OCI-LY3 (cell line): ENCODE measurements at regions not wholly inside any gene's neighbourhood (a gene's known extent, or its start where the extent isn't known, plus 50 kb on each side); places are given as distances from the start of the nearest gene placed in this dataset.

Source experiments
- H2AFZ ChIP-seq: fragments of 200-600, 300-600 bp; shearing (Covaris generic); 2 replicates; pipeline ENCODE4 v1.6.0; 2014; ENCODE audit warnings: antibody characterized with exemption, low read depth, low read length
- H3K27ac ChIP-seq: fragments of 200-600, 300-600 bp; sonication (generic); 2 replicates; pipeline ENCODE4 v1.5.1; 2014; ENCODE audit warnings: mild to moderate bottlenecking, low read length, moderate library complexity, mixed read lengths
- H3K27me3 ChIP-seq: fragments of 200-600, 300-600 bp; sonication (generic); 2 replicates; pipeline ENCODE4 v1.6.1; 2014; ENCODE audit warnings: low read depth, low read length, mixed read lengths
- H3K36me3 ChIP-seq: fragments of 200-600, 300-600 bp; sonication (generic); replicated peaks from 2 replicates; pipeline ENCODE3; 2014; ENCODE audit warnings: low read depth, low read length, mixed read lengths
- H3K4me1 ChIP-seq: fragments of 300-600, 200-600 bp; sonication (generic); 2 replicates; pipeline ENCODE4 v1.6.1; 2014; ENCODE audit warnings: low read length, mixed read lengths
- H3K4me2 ChIP-seq: fragments of 200-600, 300-600 bp; sonication (generic); 2 replicates; pipeline ENCODE4 v1.6.1; 2014; ENCODE audit warnings: low read length, mixed read lengths
- H3K4me3 ChIP-seq: fragments of 300-600, 200-600 bp; sonication (generic); 2 replicates; pipeline ENCODE4 v1.5.1; 2014; ENCODE audit warnings: antibody characterized with exemption, mild to moderate bottlenecking, low read length, moderate library complexity
- H3K79me2 ChIP-seq: fragments of 300-600, 200-600 bp; shearing (Covaris generic); 2 replicates; pipeline ENCODE4 v1.6.1; 2014; ENCODE audit warnings: mild to moderate bottlenecking, low read length, mixed read lengths
- H3K9ac ChIP-seq: fragments of 300-600, 200-600 bp; shearing (Covaris generic); 2 replicates; pipeline ENCODE4 v1.6.0; 2014; ENCODE audit warnings: mild to moderate bottlenecking, low read length, moderate library complexity
- H3K9me3 ChIP-seq: fragments of 200-600, 300-600 bp; shearing (Covaris generic); 2 replicates; pipeline ENCODE4 v1.6.1; 2014; ENCODE audit warnings: low read length, mixed read lengths; ENCODE audit not compliant: insufficient read depth
- H4K20me1 ChIP-seq: fragments of 200-600, 300-600 bp; sonication (generic); 2 replicates; pipeline ENCODE4 v1.6.1; 2016; ENCODE audit warnings: low read length, mixed read lengths; ENCODE audit not compliant: insufficient read depth
- CTCF ChIP-seq: fragments of 200-600, 300-600 bp; sonication (generic); IDR thresholded peaks from 2 replicates; pipeline ENCODE4 v1.5.1; 2014; ENCODE audit warnings: antibody characterized with exemption, low read length, low read depth
- EZH2phosphoT487 ChIP-seq: fragments of 200-600 bp; shearing (Covaris generic); IDR thresholded peaks from 2 replicates; pipeline ENCODE4 v1.6.1; 2018; ENCODE audit warnings: antibody characterized with exemption, mixed run types, low read depth

GRCh38 chr2:186303091-186303490, 183.0 kb upstream of the ZC3H15 start:
- no peaks in the 10 kb centered on the region for H3K9me3 ChIP-seq
- H3K9ac ChIP-seq = no peak overlapping the region
- no peak overlapping the region for H3K27ac ChIP-seq
- H3K4me2 ChIP-seq = no peak overlapping the region
- no peaks in the 10 kb centered on the region for H3K4me1 ChIP-seq
- H3K4me3 ChIP-seq = no peak overlapping the region
- no peak for TF ChIP-seq CTCF
- no peak for TF ChIP-seq EZH2phosphoT487
- no peaks in the 10 kb centered on the region for H4K20me1 ChIP-seq
- no peaks in the 10 kb centered on the region for H3K36me3 ChIP-seq
- H3K79me2 ChIP-seq = no peaks in the 10 kb centered on the region
- H3K27me3 ChIP-seq = no peaks in the 10 kb centered on the region
- no peak overlapping the region for H2AFZ ChIP-seq

- TF ChIP-seq EZH2phosphoT487 = no peak
- TF ChIP-seq CTCF = no peak
- H3K4me1 ChIP-seq = no peaks in the 10 kb centered on the region
Observed at GRCh38 chr2:186304064-186304463, 182.0 kb upstream of the ZC3H15 start.

GRCh38 chr2:186306754-186307153, 179.3 kb upstream of the ZC3H15 start:
- no peaks in the 10 kb centered on the region for H3K4me1 ChIP-seq
- no peak overlapping the region for H3K9ac ChIP-seq
- no peaks in the 10 kb centered on the region for H3K79me2 ChIP-seq
- H3K4me3 ChIP-seq = no peak overlapping the region
- no peak for TF ChIP-seq EZH2phosphoT487
- TF ChIP-seq CTCF = no peak
- no peak overlapping the region for H3K4me2 ChIP-seq
- no peak overlapping the region for H2AFZ ChIP-seq
- H3K36me3 ChIP-seq = no peaks in the 10 kb centered on the region
- H4K20me1 ChIP-seq = no peaks in the 10 kb centered on the region
- H3K27ac ChIP-seq = no peak overlapping the region
- H3K9me3 ChIP-seq = no peaks in the 10 kb centered on the region
- no peaks in the 10 kb centered on the region for H3K27me3 ChIP-seq

More at GRCh38 chr2:186304064-186304463, 182.0 kb upstream of the ZC3H15 start:
- Histone ChIP-seq H3K9ac (no peak overlapping the region), H3K4me2 (no peak overlapping the region), H3K9me3 (no peaks in the 10 kb centered on the region), H3K27ac (no peak overlapping the region), H3K27me3 (no peaks in the 10 kb centered on the region), H2AFZ (no peak overlapping the region), H4K20me1 (no peaks in the 10 kb centered on the region), H3K4me3 (no peak overlapping the region), H3K79me2 (no peaks in the 10 kb centered on the region), H3K36me3 (no peaks in the 10 kb centered on the region)

GRCh38 chr2:186307871-186308270, 178.2 kb upstream of the ZC3H15 start:
- H4K20me1 ChIP-seq = no peaks in the 10 kb centered on the region
- H3K4me2 ChIP-seq = no peak overlapping the region
- TF ChIP-seq EZH2phosphoT487 (no peak), CTCF (no peak)
- H2AFZ ChIP-seq = no peak overlapping the region
- no peaks in the 10 kb centered on the region for H3K9me3 ChIP-seq
- no peaks in the 10 kb centered on the region for H3K79me2 ChIP-seq
- H3K4me3 ChIP-seq = no peak overlapping the region
- H3K36me3 ChIP-seq = no peaks in the 10 kb centered on the region
- H3K27me3 ChIP-seq = no peaks in the 10 kb centered on the region
- no peak overlapping the region for H3K9ac ChIP-seq
- no peaks in the 10 kb centered on the region for H3K4me1 ChIP-seq
- H3K27ac ChIP-seq = no peak overlapping the region
